Fibroblast of gingiva (primary cell): ENCODE measurements at regions not wholly inside any gene's neighbourhood (a gene's known extent, or its start where the extent isn't known, plus 50 kb on each side); places are given as distances from the start of the nearest gene placed in this dataset.
A peak's percentile ranks its signal among the peaks of the same experiment; 100 is the strongest.

Experiments used
- DNase-seq: peaks from one replicate; pipeline ENCODE4 v3.0.0-alpha.2; 2011; ENCODE audit warnings: low read depth

GRCh38 chr2:226652983-226653765, 146.4 kb downstream of the IRS1 start:
- DNase-seq = no peak

GRCh38 chr2:226652369-226652768, 147.3 kb downstream of the IRS1 start:
- DNase-seq = peak; percentile 52

- peak; percentile 97 for DNase-seq
Measured at GRCh38 chr2:226649871-226650660, 149.6 kb downstream of the IRS1 start.

GRCh38 chr2:226649201-226649600, 150.4 kb downstream of the IRS1 start:
- no peak for DNase-seq

GRCh38 chr2:226647621-226648518, 151.8 kb downstream of the IRS1 start:
- no peak for DNase-seq

GRCh38 chr2:226644399-226644865, 155.2 kb downstream of the IRS1 start:
- no peak for DNase-seq

GRCh38 chr2:226643946-226644282, 155.7 kb downstream of the IRS1 start:
- DNase-seq = no peak

- DNase-seq = no peak
Measured at GRCh38 chr2:226643030-226643945, 156.3 kb downstream of the IRS1 start.

- DNase-seq = no peak
Measured at GRCh38 chr2:226641008-226641407, 158.6 kb downstream of the IRS1 start.

GRCh38 chr2:226640501-226640900, 159.1 kb downstream of the IRS1 start:
- DNase-seq = no peak

GRCh38 chr2:226639550-226639949, 160.1 kb downstream of the IRS1 start:
- DNase-seq = no peak

- DNase-seq = no peak
Measured at GRCh38 chr2:226638576-226638975, 161.0 kb downstream of the IRS1 start.

GRCh38 chr2:226637383-226637782, 162.2 kb downstream of the IRS1 start:
- no peak for DNase-seq

GRCh38 chr2:226636586-226636985, 163.0 kb downstream of the IRS1 start:
- DNase-seq = no peak

- no peak for DNase-seq
Measured at GRCh38 chr2:226634943-226635604, 164.5 kb downstream of the IRS1 start.

GRCh38 chr2:226631671-226632070, 167.9 kb downstream of the IRS1 start:
- DNase-seq = no peak

- no peak for DNase-seq
Measured at GRCh38 chr2:226631187-226631586, 168.4 kb downstream of the IRS1 start.

GRCh38 chr2:226625946-226626345, 173.7 kb downstream of the IRS1 start:
- no peak for DNase-seq

- DNase-seq = no peak
Measured at GRCh38 chr2:226623587-226624368, 175.8 kb downstream of the IRS1 start.

GRCh38 chr2:226622484-226622883, 177.1 kb downstream of the IRS1 start:
- DNase-seq = no peak
